Mucosa of descending colon (tissue), 3 donors: ENCODE measurements at regions not wholly inside any gene's neighbourhood (a gene's known extent, or its start where the extent isn't known, plus 50 kb on each side); places are given as distances from the start of the nearest gene placed in this dataset.

ENCODE experiments used
- ATAC-seq: fragments of 200-7000 bp; cut with Tn5 transposase; one replicate; pipeline ENCODE4 v1.9.1; 2020; ENCODE audit warnings: mild to moderate bottlenecking, moderate library complexity
- DNase-seq, 3 donors: peaks; one replicate each; pipeline ENCODE4 v3.0.0-alpha.2; 2020
- H3K36me3 ChIP-seq: fragments of 200-600 bp; one replicate; pipeline ENCODE4 v1.8.0; 2021; ENCODE audit warnings: low read depth, mild to moderate bottlenecking
- H3K4me1 ChIP-seq: fragments of 200-600 bp; one replicate; pipeline ENCODE4 v1.8.0; 2021; ENCODE audit warnings: low read depth, mild to moderate bottlenecking
- H3K4me3 ChIP-seq: fragments of 200-600 bp; one replicate; pipeline ENCODE4 v1.8.0; 2021; ENCODE audit warnings: mild to moderate bottlenecking
- H3K9me3 ChIP-seq: fragments of 200-600 bp; one replicate; pipeline ENCODE4 v1.8.0; 2021; ENCODE audit warnings: mild to moderate bottlenecking
- intact Hi-C, 2 donors: fragments of 100-400 bp; cut with DNase I in 1 of 2; cut with micrococcal nuclease in 1 of 2; formaldehyde crosslinking; loops; one replicate each; pipeline versions ENCODE4 v1.11.0 to v1.11.1; 2022; cut with DNase I, micrococcal nuclease
- TF ChIP-seq, protein P1 (sequence below): fragments of 200-600 bp; IDR thresholded peaks from one replicate; pipeline ENCODE4 v1.8.0; 2022; ENCODE audit warnings: antibody characterized with exemption, mild to moderate bottlenecking
- donor health status: DM: no; HTN: no; CAD: no; lungs with moderate emphysema.
- donor health status: DM: no; HTN: no; CAD: no.
- donor health status: DM: no; HTN: yes; CAD: no.

GRCh38 chr12:74129702-74130101 lies 407.9 kb upstream of the ATXN7L3B start:
- ATAC-seq: no peak
- DNase-seq: no peak
- TF ChIP-seq, protein P1, sequence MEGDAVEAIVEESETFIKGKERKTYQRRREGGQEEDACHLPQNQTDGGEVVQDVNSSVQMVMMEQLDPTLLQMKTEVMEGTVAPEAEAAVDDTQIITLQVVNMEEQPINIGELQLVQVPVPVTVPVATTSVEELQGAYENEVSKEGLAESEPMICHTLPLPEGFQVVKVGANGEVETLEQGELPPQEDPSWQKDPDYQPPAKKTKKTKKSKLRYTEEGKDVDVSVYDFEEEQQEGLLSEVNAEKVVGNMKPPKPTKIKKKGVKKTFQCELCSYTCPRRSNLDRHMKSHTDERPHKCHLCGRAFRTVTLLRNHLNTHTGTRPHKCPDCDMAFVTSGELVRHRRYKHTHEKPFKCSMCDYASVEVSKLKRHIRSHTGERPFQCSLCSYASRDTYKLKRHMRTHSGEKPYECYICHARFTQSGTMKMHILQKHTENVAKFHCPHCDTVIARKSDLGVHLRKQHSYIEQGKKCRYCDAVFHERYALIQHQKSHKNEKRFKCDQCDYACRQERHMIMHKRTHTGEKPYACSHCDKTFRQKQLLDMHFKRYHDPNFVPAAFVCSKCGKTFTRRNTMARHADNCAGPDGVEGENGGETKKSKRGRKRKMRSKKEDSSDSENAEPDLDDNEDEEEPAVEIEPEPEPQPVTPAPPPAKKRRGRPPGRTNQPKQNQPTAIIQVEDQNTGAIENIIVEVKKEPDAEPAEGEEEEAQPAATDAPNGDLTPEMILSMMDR: no peak
- H3K4me1 ChIP-seq: no peaks in the 10 kb centered on the region
- H3K9me3 ChIP-seq: peaks cover 20% of the 10 kb centered on the region
- H3K36me3 ChIP-seq: no peaks in the 10 kb centered on the region
- no peak overlapping the region for H3K4me3 ChIP-seq
- intact Hi-C loops: no loop called here

- Histone ChIP-seq H3K4me3 (no peak overlapping the region), H3K36me3 (no peaks in the 10 kb centered on the region), H3K4me1 (no peaks in the 10 kb centered on the region), H3K9me3 (peaks cover 3% of the 10 kb centered on the region)
- intact Hi-C loops: no loop called here
- ATAC-seq: no peak
- no peak for DNase-seq
- TF ChIP-seq, protein P1: no peak
These were observed 393.2 kb upstream of the ATXN7L3B start for GRCh38 chr12:74144396-74144795.

DNA sequence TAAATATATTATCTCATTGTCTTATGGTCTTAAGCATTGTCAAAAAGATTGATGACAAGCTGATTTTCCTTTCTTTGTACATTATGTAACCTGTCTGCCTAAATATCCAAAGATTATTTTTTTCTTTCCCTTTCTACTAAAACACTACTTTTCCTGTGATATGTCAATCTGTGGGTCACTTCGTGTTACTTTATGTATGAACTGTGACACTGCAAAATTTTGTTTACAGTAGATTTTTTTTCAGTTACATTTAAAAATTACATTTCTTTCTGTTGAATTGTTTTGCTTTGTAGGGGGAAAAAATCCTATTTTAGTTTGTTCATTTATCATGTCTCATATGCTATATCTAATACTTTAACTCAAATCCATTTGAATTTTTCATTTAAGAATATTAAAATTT lies 392.3 kb upstream of the ATXN7L3B start:
- DNase-seq: no peak

GRCh38 chr12:74148849-74149248 lies 388.8 kb upstream of the ATXN7L3B start:
- peaks cover 7% of the 10 kb centered on the region for H3K9me3 ChIP-seq
- no peaks in the 10 kb centered on the region for H3K4me1 ChIP-seq
- DNase-seq (no peak), ATAC-seq (no peak)
- intact Hi-C loops: no loop called here
- H3K4me3 ChIP-seq: no peak overlapping the region
- TF ChIP-seq, protein P1: no peak
- no peaks in the 10 kb centered on the region for H3K36me3 ChIP-seq

More for the DNA sequence above, 392.3 kb upstream of the ATXN7L3B start:
- ATAC-seq: no peak
- H3K4me1 ChIP-seq: no peaks in the 10 kb centered on the region
- H3K4me3 ChIP-seq: no peak overlapping the region
- peaks cover 3% of the 10 kb centered on the region for H3K9me3 ChIP-seq
- intact Hi-C loops: no loop called here
- TF ChIP-seq, protein P1: no peak
- H3K36me3 ChIP-seq: no peaks in the 10 kb centered on the region

- Histone ChIP-seq H3K36me3 (no peaks in the 10 kb centered on the region), H3K4me1 (no peaks in the 10 kb centered on the region), H3K9me3 (peaks cover 7% of the 10 kb centered on the region), H3K4me3 (no peak overlapping the region)
- intact Hi-C loops: no loop called here
- DNase-seq (no peak), ATAC-seq (no peak)
- TF ChIP-seq, protein P1: no peak
These were observed 385.3 kb upstream of the ATXN7L3B start for GRCh38 chr12:74152370-74152769.

GRCh38 chr12:74166096-74166495 lies 371.5 kb upstream of the ATXN7L3B start:
- no peak for DNase-seq
- TF ChIP-seq, protein P1: no peak
- intact Hi-C loops: no loop called here
- Histone ChIP-seq H3K36me3 (no peaks in the 10 kb centered on the region), H3K9me3 (peaks cover 24% of the 10 kb centered on the region), H3K4me1 (no peaks in the 10 kb centered on the region), H3K4me3 (no peak overlapping the region)
- no peak for ATAC-seq
